ENCODE measurements at regions not wholly inside any gene's neighbourhood (a gene's known extent, or its start where the extent isn't known, plus 50 kb on each side); places are given as distances from the start of the nearest gene placed in this dataset.

DNA sequence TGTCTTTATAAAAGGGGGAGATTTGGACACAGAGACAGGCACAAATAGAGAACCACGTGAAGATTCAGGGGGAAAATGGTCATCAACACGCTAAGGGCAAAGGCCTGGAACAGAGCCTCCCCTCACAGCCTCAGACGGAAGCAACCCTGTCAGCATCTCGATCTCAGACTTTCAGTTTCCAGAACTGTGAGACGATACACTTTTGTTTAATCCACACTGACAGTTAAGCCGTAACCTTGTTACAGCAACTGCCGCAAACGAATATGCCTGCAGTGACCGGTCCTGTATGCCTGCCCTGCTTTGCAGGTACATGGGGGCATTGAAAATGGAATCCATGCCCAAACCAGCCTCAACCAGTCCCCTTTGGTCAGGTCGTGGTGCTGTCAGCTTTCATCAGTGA lies 139.5 kb downstream of the ATPSCKMT start:
- TF ChIP-seq, protein P1, sequence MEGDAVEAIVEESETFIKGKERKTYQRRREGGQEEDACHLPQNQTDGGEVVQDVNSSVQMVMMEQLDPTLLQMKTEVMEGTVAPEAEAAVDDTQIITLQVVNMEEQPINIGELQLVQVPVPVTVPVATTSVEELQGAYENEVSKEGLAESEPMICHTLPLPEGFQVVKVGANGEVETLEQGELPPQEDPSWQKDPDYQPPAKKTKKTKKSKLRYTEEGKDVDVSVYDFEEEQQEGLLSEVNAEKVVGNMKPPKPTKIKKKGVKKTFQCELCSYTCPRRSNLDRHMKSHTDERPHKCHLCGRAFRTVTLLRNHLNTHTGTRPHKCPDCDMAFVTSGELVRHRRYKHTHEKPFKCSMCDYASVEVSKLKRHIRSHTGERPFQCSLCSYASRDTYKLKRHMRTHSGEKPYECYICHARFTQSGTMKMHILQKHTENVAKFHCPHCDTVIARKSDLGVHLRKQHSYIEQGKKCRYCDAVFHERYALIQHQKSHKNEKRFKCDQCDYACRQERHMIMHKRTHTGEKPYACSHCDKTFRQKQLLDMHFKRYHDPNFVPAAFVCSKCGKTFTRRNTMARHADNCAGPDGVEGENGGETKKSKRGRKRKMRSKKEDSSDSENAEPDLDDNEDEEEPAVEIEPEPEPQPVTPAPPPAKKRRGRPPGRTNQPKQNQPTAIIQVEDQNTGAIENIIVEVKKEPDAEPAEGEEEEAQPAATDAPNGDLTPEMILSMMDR (IDR thresholded peaks at IDR 0.05; ENCODE audit: low read length) = no peak
- TF ChIP-seq EZH2 (IDR thresholded peaks at IDR 0.05; ENCODE audit: borderline replicate concordance, low read length) = no peak
